K562 (cell line): ENCODE measurements at regions not wholly inside any gene's neighbourhood (a gene's known extent, or its start where the extent isn't known, plus 50 kb on each side); places are given as distances from the start of the nearest gene placed in this dataset.

Experiments used
- ATAC-seq: fragments of 200-7000 bp; cut with Tn5 transposase; 3 replicates; pipeline ENCODE4 v1.9.1; 2020; ENCODE audit warnings: moderate library complexity
- BruUV-seq: library from RNA; stranded (reverse); fragments of 400-500 nt; replicated peaks from 2 replicates; lab custom pipeline; 2021; lab: Mats Ljungman, UMichigan
- CTCF ChIA-PET: fragments of 300-600 bp; formaldehyde crosslinking; extraction: SDS; loops from one replicate; lab custom pipeline; 2021; ENCODE audit warnings: low intra/inter-chr PET ratio; lab: Yijun Ruan, JAX
- POLR2A ChIA-PET: fragments of 300-600, 350-650 bp; sonication (Branson Sonifier 250); formaldehyde crosslinking; extraction: SDS; loops from one replicate; lab custom pipeline; 2021; ENCODE audit warnings: antibody characterized with exemption, inconsistent platforms; lab: Yijun Ruan, JAX
- DNase-seq, 4 experiments: peaks; one replicate each; pipeline versions ENCODE4 v3.0.0 to v3.0.0-alpha.2; 2011 to 2018; ENCODE audit warnings: low spot score in 3 of 4, mixed read lengths in 3 of 4; ENCODE audit errors: extremely low read depth in 1 of 4
- FAIRE-seq: peaks from 2 replicates; lab custom pipeline; 2011; peaks lifted over from hg19 to GRCh38; lab: Jason Lieb, UNC
- H2AFZ ChIP-seq: 2 replicates; pipeline ENCODE4 v1.6.0; 2011; ENCODE audit warnings: low read depth, low read length, control low read depth, inconsistent platforms
- H3K27ac ChIP-seq: fragments of 200-600 bp; 3 replicates; pipeline ENCODE4 v1.8.0; 2011; ENCODE audit warnings: low read depth, mild to moderate bottlenecking, control low read depth, inconsistent platforms, low read length, moderate library complexity, mixed read lengths; ENCODE audit errors: extremely low read depth
- H3K27me3 ChIP-seq, 2 experiments: fragments of 300-600 bp in 1 of 2; 2 replicates in 1 of 2; 3 replicates in 1 of 2; pipeline versions ENCODE4 v1.6.0 to v1.8.0; 2011; ENCODE audit warnings: inconsistent platforms in 2 of 2, low read length in 2 of 2, mild to moderate bottlenecking in 1 of 2, mixed read lengths in 1 of 2, moderate library complexity in 1 of 2; ENCODE audit not compliant: control insufficient read depth in 2 of 2, insufficient read depth in 2 of 2
- H3K36me3 ChIP-seq: fragments of 300-600 bp; 3 replicates; pipeline ENCODE4 v1.8.0; 2011; ENCODE audit warnings: mild to moderate bottlenecking, low read length, inconsistent platforms; ENCODE audit not compliant: control insufficient read depth, insufficient read depth
- H3K4me1 ChIP-seq, 2 experiments: fragments of 200-600 bp in 1 of 2; replicated peaks in 1 of 2; 2 replicates in 1 of 2; 3 replicates in 1 of 2; pipeline versions ENCODE4 v1.5.1 to v1.8.0; 2011; ENCODE audit warnings: inconsistent platforms in 2 of 2, low read length in 2 of 2, mild to moderate bottlenecking in 1 of 2, mixed read lengths in 1 of 2, moderate library complexity in 1 of 2; ENCODE audit not compliant: control insufficient read depth in 2 of 2, insufficient read depth in 2 of 2
- H3K4me2 ChIP-seq: 2 replicates; pipeline ENCODE4 v1.6.1; 2011; ENCODE audit warnings: low read length, control low read depth, inconsistent platforms, mixed read lengths; ENCODE audit not compliant: insufficient read depth
- H3K4me3 ChIP-seq: fragments of 200-600 bp; sonication (generic), shearing (Covaris generic); 2 replicates; pipeline ENCODE4 v1.5.1; 2016; ENCODE audit warnings: control low read depth, inconsistent platforms
- H3K79me2 ChIP-seq: fragments of 200-600 bp; 3 replicates; pipeline ENCODE4 v1.8.0; 2011; ENCODE audit warnings: low read length, inconsistent platforms; ENCODE audit not compliant: control insufficient read depth, insufficient read depth
- H3K9ac ChIP-seq, 2 experiments: 2 replicates each; pipeline versions ENCODE4 v1.6.0 to v1.6.1; 2011; ENCODE audit warnings: low read depth in 2 of 2, low read length in 2 of 2, control low read depth in 1 of 2, inconsistent platforms in 1 of 2, mild to moderate bottlenecking in 1 of 2, mixed read lengths in 1 of 2; ENCODE audit not compliant: insufficient read depth in 1 of 2
- H3K9me1 ChIP-seq: one replicate; pipeline ENCODE4 v1.6.0; 2011; ENCODE audit warnings: inconsistent platforms, mild to moderate bottlenecking, low read length, moderate library complexity; ENCODE audit not compliant: control insufficient read depth, insufficient read depth
- H3K9me3 ChIP-seq: replicated peaks from 2 replicates; pipeline ENCODE4 v1.5.1; 2011; ENCODE audit warnings: low read depth, low read length, inconsistent platforms; ENCODE audit not compliant: control insufficient read depth, insufficient read depth
- H4K20me1 ChIP-seq: replicated peaks from 2 replicates; pipeline ENCODE4 v1.6.1; 2011; ENCODE audit warnings: low read length, inconsistent platforms, mixed read lengths; ENCODE audit not compliant: control insufficient read depth, insufficient read depth
- NR3C1 ChIP-seq: sonication (generic); formaldehyde crosslinking; IDR thresholded peaks from 2 replicates; pipeline ENCODE4 v1.8.1; 2022; ENCODE audit warnings: missing genetic modification reagents
- SUPT5H ChIP-seq: fragments of 450-650 bp; IDR thresholded peaks from 2 replicates; pipeline ENCODE4 v1.6.1; 2016
- VEZF1 ChIP-seq: fragments of 200-800 bp; sonication (Bioruptor generic); IDR thresholded peaks from 2 replicates; pipeline ENCODE4 v1.6.1; 2017; ENCODE audit warnings: missing genetic modification characterization, missing compliant biosample characterization
- WGBS: fragments of 100-300 bp; shearing (Covaris generic); methylation state at CpG from one replicate; pipeline ENCODE4 v1.1.6; 2016; ENCODE audit warnings: low coverage, mixed read lengths; ENCODE audit not compliant: insufficient coverage; ENCODE audit errors: missing lambda C conversion rate; 5-methylcytosine and 5-hydroxymethylcytosine counted together
- in situ Hi-C: fragments of 300-500 bp; cut with MboI; formaldehyde crosslinking; loops from 4 replicates; pipeline ENCODE4 v1.15.0; 2018; ENCODE audit warnings: inconsistent platforms, mixed read lengths
- intact Hi-C: fragments of 100-400 bp; cut with micrococcal nuclease; formaldehyde crosslinking; loops from 2 replicates; pipeline ENCODE4 v1.14.2; 2022

GRCh38 chr14:84622357-84622756 is 907.6 kb upstream of the FLRT2 start:
- TF ChIP-seq SUPT5H (no peak), VEZF1 (no peak)
- Histone ChIP-seq H3K27ac (no peak overlapping the region), H3K4me3 (no peak overlapping the region), H2AFZ (no peak overlapping the region), H3K4me2 (no peak overlapping the region), H3K9ac (no peak overlapping the region), H4K20me1 (no peaks in the 10 kb centered on the region), H3K79me2 (no peaks in the 10 kb centered on the region), H3K27me3 (no peaks in the 10 kb centered on the region), H3K36me3 (no peaks in the 10 kb centered on the region), H3K9me1 (no peaks in the 10 kb centered on the region), H3K4me1 (no peaks in the 10 kb centered on the region), H3K9me3 (no peaks in the 10 kb centered on the region)
- WGBS, result 0% methylated on average over 1 of the region's 3 CpGs
- DNase-seq, result no peak
- intact Hi-C loops, result no loop called here
- BruUV-seq, result no TSS peak
- ChIA-PET CTCF (no interaction called here), POLR2A (no interaction called here)
- no peak for FAIRE-seq
- no peak for ATAC-seq
- in situ Hi-C loops, result no loop called here

GRCh38 chr14:84643446-84643845 is 886.5 kb upstream of the FLRT2 start:
- WGBS, result 3% methylated on average over 3 of the region's 3 CpGs
- no peak overlapping the region for H3K27ac ChIP-seq
- H3K4me1 ChIP-seq, result no peaks in the 10 kb centered on the region
- POLR2A ChIA-PET, result no interaction called here
- no peak for TF ChIP-seq NR3C1
- TF ChIP-seq, all 486 proteins: peak for 0
- Histone ChIP-seq H3K36me3 (no peaks in the 10 kb centered on the region), H3K4me2 (no peak overlapping the region), H4K20me1 (no peaks in the 10 kb centered on the region), H3K4me3 (no peak overlapping the region), H3K9ac (no peak overlapping the region), H3K9me1 (no peaks in the 10 kb centered on the region), H3K9me3 (no peaks in the 10 kb centered on the region), H2AFZ (no peak overlapping the region), H3K27me3 (no peaks in the 10 kb centered on the region), H3K79me2 (no peaks in the 10 kb centered on the region)
- in situ Hi-C loops (no loop called here), intact Hi-C loops (no loop called here)
- ATAC-seq (no peak), DNase-seq (no peak), FAIRE-seq (no peak)
- BruUV-seq, result no TSS peak
- CTCF ChIA-PET, result no interaction called here
